ENCODE measurements at regions not wholly inside any gene's neighbourhood (a gene's known extent, or its start where the extent isn't known, plus 50 kb on each side); places are given as distances from the start of the nearest gene placed in this dataset.

DNA sequence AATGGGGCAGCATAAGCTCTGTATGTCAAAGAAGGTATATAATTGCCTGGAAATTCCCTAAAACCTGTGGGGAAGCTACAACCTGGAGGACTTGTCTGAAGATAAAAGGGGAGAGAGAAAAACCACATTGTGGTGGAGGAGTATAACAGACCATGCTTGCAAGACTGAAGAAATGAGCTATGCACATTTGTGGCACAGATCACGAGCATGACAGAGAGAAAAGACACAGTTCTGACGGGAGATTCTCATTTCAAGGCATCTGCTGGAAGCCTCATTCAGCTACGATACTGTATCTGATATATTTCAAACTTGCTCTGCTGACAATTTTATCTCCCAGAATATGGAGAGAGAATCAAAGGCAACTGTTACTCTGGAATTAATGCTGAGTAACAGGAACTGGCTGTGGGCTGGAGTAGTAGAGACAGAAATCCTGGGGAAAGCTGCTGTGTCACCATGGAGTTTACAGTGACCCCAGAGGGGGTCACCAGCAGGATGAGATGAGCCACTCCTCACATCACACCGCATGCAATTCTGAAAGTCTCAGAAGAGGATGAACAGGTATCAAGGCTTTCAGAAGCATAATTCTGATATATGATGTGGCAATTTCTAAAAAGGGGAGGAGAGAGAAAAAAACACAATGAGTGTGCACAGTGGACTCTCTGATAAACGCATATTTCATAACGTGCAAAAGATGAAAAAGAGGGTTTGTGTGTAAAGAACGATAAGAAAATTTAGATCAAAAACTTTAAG lies 528.8 kb downstream of the IRX1 start:
- no peak for DNase-seq (ENCODE audit: low spot score)

DNA sequence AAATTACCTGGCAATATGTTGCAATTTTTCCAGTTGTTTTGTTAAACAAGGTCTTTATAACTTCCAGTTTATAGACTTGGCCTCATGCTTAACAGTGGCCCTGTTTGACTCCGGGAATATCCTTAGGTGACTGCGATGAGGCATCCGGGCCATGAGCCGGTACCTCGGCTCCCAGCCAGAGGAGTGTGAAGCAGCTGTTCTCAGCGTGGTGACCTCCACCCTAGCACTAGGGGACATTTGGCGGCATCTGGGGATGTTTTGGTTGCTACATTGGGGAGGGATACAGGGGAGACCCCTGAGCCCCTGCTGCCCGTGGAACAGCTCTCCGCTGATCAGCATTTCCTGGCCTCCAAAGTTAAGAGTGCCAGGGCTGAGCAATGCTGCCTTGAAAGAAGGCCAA lies 533.4 kb downstream of the IRX1 start:
- no peak for DNase-seq (ENCODE audit: low spot score)

DNA sequence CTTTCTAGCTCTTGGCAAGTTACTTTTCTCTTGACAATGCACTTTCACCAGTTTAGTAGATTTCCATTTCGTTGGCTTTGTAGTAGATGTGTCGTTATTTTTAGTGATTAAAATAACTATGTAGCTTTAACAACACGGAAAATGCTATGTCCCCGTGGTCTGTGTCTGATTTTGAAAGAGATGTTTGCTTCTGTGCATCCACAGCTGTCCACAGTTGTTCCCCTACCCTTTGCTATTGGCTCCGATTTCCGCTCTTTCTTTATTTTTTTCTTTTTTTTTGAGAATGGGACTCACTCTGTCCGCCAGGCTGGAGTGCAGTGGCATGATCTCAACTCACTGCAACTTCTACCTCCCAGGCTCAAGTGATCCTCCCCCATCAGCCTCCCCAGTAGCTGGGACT lies 533.9 kb downstream of the IRX1 start:
- no peak for DNase-seq (ENCODE audit: low spot score)

DNA sequence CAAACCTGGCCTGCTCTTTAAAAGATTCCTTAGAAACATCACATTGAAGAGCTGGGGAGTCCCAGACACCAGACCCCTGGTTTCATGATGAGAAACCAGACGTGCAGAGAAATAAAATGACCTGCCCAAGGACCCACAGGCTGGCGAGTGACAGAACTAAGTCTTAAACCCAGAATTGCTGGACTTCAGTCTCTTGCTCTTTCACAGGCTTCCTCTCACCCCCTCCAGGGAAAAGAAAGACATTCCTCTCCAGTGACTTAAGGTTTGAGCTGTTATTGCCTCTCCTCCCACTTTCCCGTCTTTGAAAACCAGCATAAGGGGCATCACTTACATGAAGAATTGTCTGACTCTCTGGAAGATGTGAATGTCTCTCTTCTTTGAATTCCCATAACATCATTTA lies 535.2 kb downstream of the IRX1 start:
- no peak for DNase-seq (ENCODE audit: low spot score)

DNA sequence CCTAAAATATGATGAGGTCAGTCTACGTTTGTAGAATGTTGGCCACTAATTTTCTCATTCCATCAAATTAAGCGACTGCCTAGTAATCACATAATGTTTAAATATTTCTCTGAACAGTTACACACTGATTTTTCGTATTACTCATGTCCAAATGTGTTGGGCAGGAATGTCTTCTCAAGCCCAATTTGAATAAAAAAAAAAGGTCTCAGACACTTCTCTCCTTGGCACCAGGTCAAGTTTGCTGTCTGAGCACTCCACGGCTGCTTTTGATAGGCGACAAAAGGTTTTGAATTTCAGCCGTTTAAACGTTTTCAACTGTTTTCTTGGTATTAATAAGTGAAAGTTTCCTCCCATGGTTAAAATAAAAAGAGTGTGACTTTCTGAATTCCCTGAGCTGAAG lies 542.1 kb downstream of the IRX1 start:
- DNase-seq (ENCODE audit: low spot score) = no peak

DNA sequence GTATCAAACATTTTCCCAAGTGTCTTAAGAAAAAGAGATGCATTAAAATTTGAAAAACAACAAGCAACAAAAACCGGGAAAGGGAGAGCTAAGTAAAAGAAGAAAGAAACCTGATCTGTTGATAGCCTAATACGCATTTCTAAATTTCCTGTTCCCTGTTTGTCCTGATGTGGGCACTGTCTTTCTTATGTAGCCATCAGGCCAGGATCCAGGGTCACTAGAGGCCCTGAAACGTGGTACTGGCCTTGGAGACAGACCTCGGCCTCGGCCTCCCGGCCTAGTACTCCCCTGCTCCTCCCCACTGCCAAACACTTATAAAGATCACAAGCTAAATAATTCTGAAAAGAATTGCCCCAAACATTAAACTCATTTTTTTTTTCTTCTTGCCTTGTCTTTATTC lies 547.2 kb downstream of the IRX1 start:
- DNase-seq (ENCODE audit: low spot score) = no peak

DNA sequence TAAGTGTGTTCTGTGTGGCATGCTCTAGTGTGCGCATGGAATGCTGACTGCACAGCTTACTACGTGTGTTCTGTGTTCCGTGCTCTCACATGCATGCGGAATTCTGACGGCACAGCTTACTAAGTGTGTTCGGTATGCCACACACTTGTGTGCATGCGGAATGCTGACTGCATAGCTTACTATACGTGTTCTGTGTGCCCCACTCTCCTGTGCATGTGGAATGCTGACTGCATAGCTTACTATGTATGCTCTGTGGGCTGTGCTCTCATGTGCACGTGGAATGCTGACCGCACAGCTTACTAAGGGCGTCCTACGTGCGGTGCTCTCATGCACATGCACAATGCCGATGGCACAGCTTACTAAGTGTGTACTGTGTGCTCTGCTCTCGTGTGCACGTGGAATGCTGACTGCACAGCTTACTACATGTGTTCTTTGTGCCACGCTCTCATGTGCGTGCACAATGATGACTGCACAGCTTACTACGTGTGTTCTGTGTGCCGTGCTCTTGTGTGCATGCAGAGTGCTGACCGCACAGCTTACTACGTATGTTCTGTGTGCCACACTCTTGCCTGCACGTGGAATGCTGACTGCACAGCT lies 548.9 kb downstream of the IRX1 start:
- no peak for DNase-seq (ENCODE audit: low spot score)

DNA sequence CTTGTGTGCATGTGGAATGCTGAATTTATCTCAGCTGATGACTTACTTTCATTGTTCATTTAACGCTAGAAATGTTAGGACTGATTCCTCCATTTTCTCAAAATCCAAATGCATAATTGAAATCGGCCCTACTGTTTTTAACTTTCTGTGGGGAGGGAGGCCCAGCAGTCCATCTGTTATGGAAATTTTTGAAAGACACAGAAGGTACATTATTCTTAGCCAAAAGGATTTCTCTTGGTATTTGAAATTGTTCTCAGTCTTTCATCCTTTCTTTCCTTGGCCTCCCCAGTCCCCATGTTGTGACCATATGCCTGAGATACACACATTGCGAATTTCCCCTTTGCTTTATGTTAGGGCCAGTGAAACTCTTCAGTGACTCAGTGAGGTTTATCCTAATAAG lies 549.9 kb downstream of the IRX1 start:
- no peak for DNase-seq (ENCODE audit: low spot score)

DNA sequence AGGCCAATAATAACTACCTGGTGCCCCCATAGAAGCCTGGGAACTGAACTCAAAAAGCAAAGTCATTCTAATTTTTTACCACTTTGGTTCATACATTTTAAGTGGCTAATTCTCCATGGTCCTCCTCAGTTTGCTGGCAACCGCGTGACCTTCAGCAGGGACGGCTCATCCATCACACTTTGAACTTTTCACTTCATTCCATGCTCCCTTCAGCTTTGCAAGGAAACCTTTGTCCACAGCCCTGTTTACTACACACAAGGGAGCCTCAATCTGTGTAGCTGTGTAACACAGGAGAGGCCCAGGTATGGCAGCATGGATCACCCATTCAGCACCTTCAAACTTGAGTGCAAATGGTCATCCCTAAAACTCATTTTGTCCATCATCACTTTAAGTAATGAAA lies 552.4 kb downstream of the IRX1 start:
- no peak for DNase-seq (ENCODE audit: low spot score)

DNA sequence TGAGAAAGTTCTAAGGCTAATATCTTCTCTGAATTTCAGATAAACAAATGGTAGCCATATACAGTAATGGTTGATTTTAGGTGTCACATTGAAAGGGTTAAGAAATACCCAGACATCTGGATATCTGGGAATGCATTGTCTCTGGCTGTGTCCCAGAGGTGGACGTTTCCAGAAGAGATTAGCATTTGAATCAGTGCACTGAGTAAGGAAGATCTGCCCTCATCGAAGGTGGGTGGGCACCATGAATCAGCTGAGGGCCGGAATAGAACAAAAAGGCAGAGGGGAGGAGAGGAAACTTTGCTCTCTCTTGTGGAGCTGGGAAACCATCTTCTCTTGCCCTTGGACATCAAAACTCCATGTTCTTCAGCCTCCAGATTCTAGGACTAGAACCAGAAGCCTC lies 554.4 kb downstream of the IRX1 start:
- no peak for DNase-seq (ENCODE audit: low spot score)

DNA sequence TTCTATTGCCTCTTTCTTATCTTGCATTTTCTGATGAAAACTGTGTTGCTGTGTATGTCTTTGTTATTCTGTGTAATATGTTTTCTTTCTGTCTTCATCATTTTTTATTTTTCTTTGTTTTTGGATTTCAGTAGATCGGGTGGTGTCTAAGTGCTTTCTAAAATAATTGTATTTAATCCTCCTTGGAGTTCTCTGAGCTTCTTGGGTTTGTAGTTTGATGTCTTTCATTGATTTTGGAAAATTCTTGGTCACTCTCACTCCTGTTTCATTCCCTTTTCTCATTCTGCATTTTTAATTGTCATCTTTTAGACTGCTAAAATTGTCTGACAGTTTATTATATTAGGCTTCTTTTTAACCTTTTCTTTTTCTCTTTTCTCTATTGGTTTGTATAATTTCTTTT lies 560.5 kb downstream of the IRX1 start:
- no peak for DNase-seq (ENCODE audit: low spot score)

DNA sequence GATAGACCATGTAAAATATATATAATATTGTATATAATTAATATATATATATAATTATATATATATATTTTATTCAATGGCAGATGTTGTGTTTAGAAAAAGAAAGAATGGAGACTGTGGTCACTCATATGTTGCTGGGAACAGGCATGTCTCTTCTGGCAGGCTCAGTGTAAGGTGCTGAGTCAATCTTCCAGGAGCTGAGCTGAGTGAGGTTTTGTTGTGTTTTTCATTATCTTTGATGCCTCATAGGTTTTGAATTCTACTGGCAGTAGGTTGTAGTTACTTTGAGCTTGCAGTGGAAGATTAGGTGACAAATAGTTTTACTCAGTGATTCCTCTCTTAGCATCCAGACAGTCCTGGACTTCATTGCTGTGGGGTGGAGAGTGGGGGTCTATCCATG lies 561.3 kb downstream of the IRX1 start:
- DNase-seq (ENCODE audit: low spot score) = no peak

DNA sequence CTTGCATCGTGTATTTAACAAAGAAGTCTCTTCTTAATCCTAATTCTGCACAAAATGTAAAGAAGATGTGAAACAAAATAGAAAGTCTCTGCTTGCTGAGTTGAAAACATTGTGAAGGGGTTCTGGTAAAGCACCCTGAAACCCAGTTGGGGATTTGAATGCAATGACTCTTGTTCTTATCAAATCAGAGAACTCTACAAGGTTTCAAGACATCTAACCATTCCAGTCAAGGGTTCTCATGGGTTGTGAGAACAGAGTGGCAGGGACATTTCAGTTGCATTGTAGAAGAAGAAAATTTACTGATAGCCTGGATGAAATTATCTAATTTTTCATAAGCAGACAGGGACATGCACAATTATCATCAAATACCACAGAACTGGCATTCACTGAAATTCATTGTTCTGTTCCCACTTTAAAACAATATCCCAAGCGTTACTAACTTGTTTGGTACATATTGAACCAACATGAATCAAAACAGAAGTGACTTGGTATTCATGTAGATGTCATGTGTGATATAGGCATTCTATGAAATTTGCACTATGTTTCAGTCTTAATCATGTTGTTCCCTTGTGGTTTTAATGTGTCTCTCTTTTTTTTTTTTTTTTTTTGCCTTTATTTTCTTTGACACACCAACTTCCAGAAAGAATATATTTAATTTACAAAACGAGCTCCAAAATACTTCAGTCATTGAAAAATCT lies 563.3 kb downstream of the IRX1 start:
- no peak for DNase-seq (ENCODE audit: low spot score)

DNA sequence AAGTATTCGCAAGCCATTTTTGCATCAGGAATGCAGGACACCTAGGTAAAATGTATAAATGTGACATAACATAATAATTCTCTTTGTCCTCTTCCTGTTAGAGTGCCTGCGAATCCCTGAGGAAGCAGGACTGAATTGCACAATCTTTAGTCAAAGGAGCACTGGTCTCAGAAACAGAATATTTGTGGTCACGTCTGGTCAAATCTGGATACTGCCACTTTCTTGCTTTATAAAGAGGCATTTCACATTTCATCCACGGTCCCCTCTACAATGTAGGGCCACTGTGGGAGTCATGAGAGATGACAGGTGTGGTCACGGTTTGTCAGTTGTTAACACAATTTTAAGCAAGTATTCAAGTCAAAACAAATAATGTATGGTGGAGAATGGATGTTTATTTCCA lies 564.0 kb downstream of the IRX1 start:
- DNase-seq (ENCODE audit: low spot score) = no peak

DNA sequence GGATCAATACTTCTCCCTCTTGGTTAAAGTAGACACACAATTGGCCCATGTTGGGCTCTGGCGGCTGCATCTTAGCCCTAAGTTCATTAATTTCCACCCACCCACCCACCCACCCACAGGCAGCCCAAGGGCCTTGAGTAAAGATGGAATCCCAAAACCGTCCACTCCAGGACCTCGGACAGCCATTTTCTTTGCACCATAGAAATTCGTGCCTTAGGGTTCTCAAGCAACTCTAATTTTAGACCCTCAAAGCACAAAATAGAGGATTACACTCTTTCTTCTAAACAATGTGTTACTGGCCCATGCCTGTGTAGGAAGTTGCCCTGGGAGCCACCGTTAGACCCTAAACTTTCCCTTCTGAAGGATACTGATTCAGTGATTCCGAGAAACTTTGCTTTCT lies 568.5 kb downstream of the IRX1 start:
- DNase-seq (ENCODE audit: low spot score) = no peak

DNA sequence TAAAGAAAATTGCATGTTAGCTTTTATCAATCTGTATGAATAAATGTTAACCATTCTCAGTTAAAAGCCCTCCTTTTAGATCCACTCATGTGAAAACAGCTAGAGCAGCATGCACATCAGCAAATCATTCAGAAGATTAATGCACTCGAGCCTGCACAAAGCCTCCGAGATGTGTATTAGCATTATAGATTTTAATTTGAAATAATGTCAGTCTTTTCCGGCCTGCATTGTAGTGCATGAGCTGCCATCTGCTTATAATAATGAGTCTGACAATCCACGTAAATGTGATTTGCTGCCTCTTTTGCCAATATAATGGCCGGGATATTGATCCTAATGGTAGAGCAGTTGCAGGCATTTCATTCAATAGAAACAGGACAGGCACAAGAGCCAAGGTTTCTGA lies 585.1 kb downstream of the IRX1 start:
- DNase-seq (ENCODE audit: low spot score) = no peak

DNA sequence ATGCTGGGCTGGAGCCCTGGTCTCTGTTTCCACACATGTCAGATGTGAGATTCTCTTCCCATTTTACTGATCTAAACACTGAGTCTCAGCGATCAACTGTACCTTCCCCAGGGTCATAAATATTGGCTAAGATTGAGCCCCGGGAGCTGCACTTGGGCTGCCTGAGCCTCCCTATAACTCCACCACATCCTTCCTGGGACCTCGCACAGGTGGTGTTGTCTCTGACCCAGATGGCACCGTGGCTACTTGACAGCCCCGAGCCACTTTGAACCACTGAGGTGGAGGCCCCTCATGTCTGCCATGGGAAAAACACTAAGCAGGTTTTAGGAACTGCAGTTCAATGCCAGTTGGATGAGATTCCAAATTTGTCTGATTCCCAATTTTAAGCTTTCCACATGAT lies 586.5 kb downstream of the IRX1 start:
- no peak for DNase-seq (ENCODE audit: low spot score)

DNA sequence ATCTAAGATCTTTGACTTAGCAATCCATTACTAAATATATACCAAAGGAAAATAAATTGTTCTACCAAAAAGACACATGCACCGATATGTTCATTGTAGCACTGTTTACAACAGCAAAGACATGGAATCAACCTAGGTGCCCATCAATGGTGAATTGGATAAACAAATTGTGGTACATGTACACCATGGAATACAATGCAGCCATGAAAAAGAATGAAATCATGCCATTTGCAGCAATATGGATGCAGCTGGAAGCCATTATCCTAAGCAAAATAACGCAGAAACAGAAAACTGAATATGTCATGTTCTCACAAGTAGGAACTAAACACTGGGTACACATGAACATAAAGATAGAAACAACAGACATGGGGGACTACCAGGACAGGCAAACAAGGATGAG lies 589.5 kb downstream of the IRX1 start:
- DNase-seq (ENCODE audit: low spot score) = no peak

DNA sequence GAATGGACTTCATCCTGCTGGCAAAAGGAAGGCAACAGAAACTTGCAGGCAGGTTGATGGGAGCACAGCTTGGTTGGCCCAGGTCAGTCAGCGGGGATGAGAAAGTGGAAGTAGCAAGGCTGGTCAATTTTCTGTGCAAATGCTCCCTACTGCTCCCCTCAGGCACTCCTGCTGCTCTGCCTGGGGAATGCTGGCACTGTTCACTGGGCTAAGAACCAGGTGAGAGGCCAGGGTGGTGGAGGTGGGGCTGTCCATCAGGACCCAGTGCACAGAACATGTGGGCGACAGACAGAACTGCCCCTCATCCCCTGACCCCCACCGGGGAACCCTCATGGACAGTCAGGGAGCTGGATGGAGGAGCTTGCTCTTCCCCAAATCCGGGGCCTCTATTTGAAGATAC lies 593.1 kb downstream of the IRX1 start:
- no peak for DNase-seq (ENCODE audit: low spot score)

DNA sequence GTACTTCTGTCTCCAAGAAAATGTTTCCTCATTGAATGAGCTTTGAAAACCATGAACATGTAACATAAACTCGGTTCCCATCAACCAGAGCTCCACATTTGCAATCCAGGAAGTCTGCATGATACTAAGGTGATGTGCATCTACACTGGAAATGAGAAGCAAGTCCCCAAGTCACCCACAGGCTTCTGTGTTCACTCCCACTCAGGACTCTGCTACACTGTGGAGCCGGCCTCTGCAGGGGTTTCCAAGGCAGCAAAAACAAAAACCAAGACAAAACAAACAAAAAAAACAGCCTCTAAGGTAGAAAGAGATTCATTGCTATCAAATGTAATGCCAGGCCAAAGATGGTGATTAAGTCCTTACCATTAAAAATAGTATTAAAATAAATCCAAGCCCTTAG lies 593.7 kb downstream of the IRX1 start:
- DNase-seq (ENCODE audit: low spot score) = no peak

DNA sequence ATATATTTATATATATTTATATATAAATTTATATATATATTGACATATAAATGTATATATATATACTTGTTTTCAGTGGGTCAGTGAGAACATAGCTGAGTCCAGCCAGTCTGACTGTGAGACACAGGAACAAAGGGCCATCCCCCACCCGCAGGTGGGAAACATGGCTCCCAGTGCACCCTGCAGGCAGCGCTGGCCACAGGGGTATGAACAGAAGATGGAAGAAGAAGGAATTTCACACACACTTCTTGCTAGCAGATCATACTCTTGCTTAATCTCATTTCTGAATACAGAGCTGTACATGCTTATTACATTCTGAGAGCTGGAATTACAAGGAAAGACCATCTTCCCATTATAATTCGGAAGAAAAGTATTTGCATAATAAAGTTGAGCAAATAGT lies 595.4 kb downstream of the IRX1 start:
- DNase-seq (ENCODE audit: low spot score) = no peak

DNA sequence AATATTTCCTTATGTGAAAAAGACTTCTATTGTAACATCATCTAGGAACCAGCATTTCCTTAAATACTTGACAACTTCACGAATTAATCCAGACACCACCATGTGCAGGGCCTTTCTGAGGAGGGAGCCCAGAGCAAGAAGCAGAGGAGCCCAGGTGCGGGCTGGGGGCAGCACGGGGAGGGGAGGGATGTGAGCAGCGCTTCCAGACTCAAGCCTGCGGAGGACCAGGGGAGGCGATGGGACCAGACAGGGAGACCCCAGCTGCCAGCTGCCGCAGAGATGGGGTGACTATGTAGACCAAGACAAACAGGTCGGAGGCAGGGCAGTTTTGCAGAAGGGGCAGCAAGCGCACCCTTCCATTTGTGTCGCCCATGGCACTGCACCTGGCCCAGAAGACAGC lies 596.1 kb downstream of the IRX1 start:
- no peak for DNase-seq (ENCODE audit: low spot score)

DNA sequence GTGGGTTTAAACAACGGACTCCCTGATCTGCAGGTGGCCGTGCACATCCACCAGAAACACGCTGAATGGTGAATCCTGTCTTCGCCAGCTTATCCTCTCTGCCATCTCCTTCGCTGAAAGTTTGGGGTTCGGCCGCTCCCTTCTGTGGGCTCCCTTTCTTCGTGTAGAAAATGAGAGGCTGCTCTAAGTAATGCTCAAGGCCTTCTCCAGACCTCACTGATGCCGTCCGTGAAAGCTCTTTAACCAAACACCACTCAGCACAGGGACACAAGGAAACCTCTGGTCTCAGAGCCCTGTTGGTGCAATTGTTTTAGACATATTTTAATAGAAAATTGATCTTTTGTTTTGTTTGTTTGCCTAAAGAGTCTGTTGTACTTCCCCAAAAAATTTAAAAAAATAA lies 596.5 kb downstream of the IRX1 start:
- DNase-seq (ENCODE audit: low spot score) = no peak

DNA sequence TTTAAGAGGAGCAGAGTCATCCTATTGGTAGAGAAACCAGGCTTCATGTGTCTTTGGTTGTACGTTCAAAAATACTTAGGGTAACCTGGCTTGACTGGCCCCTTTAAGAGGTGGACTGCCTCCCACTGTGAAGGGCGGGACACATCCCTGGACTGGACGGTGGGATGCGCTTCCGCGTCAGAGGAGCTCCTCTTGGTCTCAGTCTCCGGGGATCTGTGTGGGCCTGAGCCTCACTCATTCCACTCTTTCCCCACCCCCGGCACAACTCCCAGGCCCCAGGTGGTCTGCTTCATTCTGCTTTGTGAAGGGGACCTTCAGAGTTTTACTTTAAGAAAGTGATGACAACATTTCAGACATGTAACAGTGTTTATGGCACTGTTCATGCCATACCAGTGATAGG lies 601.1 kb downstream of the IRX1 start:
- DNase-seq (ENCODE audit: low spot score) = no peak

All from HuH-7.5 (cell line).